ENCODE measurements at regions not wholly inside any gene's neighbourhood (a gene's known extent, or its start where the extent isn't known, plus 50 kb on each side); places are given as distances from the start of the nearest gene placed in this dataset.

GRCh38 chr15:45743426-45744235 lies 108.8 kb downstream of the SQOR start:
- DNase-seq, result no peak

GRCh38 chr15:45744236-45744589 lies 109.4 kb downstream of the SQOR start:
- no peak for DNase-seq

DNA sequence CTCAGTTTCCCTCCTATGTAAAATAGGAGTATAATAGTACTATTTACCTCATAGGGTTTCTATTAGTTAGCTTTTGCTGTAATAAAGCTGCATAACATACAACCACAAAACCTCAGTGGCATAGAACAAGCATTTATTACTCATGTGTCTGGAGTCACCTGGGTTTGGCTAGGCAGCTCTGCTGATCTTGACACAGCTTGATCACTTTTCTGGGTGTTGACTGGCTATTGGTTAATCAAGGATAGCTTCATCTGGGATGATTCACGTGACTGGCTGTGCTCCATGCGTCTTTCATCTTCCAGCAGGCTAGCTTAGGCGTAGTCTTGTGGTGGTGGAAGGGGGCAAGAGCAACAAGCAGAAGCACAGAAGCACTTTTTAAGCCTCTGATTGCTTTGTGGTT lies 112.6 kb downstream of the SQOR start:
- DNase-seq, result no peak

- no peak for DNase-seq
Observed at GRCh38 chr15:45751629-45752028, 116.8 kb downstream of the SQOR start.

- no peak for DNase-seq
Observed at GRCh38 chr15:45759936-45760335, 125.1 kb downstream of the SQOR start.

DNA sequence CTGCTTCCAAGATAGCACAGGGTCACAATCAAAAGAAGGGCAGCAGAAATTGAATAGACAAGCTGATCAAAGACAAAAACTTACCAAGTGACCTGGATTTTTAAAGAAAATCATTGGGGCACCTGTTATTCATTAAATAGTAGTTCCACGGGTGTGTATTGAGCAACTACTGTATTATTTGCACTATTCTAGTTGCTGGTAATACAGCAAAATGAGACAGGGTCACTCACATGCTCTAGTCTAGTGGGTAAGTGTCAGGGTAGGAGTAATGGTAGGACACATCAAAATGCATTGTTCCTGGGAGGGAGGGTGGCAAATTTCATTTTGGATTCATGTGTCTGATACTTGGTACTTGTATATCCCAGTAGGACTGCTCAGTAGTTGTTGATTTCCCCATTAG lies 127.9 kb downstream of the SQOR start:
- no peak for DNase-seq

- DNase-seq, result no peak
Observed at GRCh38 chr15:45763170-45763869, 128.5 kb downstream of the SQOR start.

- no peak for DNase-seq
Observed at GRCh38 chr15:45773149-45773548, 138.3 kb downstream of the SQOR start.

- DNase-seq, result no peak
Observed at GRCh38 chr15:45776772-45777171, 141.9 kb downstream of the SQOR start.

DNA sequence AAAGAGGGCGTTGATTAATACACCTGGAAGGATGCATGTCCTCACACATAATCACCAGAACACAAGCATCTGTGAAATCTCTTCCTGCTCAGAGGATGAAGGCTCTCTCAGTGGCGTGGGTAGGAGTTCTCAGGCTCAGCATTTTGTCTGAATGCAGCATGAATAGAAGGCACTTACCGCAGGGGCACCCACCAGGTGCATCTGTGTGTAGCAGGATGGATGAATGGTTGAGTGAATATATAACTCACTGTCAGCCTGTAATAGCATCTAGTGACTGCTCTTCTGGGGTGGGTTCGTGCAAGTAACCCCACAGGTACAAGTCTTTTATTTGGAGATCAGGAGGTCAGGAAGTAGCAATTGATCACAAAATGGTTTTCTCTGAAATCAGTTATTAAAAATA lies 143.0 kb downstream of the SQOR start:
- DNase-seq, result no peak

GRCh38 chr15:45780352-45780751 lies 145.5 kb downstream of the SQOR start:
- DNase-seq, result no peak

DNA sequence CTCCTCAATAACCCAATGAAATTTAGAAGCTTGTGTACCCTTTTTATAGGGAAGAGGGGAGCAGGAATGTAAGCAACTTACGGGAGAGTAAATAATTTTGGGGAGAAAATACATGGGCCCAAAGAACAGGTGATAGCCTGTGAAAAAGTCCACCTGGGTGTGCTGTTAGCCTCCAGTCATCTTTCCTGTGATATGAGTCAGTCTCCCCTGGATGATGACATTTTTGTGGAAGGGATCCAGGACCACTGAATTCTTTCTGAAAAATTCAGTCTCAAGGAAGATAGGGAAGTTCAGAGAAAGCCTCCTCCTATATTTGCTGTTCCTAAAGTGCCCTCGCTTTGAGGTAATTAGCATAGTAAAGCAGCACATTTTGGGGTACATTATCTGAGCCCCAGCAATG lies 149.8 kb downstream of the SQOR start:
- DNase-seq, result no peak

- no peak for DNase-seq
Observed at GRCh38 chr15:45785897-45786296, 151.1 kb downstream of the SQOR start.

- no peak for DNase-seq
Observed at GRCh38 chr15:45790325-45790943, 155.6 kb downstream of the SQOR start.

GRCh38 chr15:45794304-45794703 lies 159.5 kb downstream of the SQOR start:
- DNase-seq, result no peak

- no peak for DNase-seq
Observed at GRCh38 chr15:45794712-45795439, 160.0 kb downstream of the SQOR start.

GRCh38 chr15:45795440-45796069 lies 160.7 kb downstream of the SQOR start:
- no peak for DNase-seq

- no peak for DNase-seq
Observed at GRCh38 chr15:45796433-45796832, 161.6 kb downstream of the SQOR start.

DNA sequence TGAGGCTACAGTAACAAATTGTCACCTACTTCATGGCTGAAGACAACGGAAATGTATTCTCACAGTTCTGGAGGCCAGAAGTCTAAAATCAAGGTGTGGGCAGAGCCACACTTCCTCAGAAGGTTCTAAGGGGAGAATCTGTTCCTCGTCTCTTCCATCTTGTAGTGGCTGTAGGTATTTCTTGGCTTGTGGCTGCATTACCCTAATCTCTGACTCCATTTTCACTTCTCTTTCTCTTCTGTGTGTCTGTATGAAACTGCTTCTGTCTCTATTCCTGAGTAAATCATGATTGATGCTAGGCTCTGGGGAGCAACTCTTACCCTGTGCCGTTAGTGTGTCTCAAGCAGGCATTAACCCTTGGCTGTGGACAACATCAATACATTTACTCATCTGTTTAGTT lies 164.7 kb downstream of the SQOR start:
- DNase-seq, result no peak

- DNase-seq, result no peak
Observed at GRCh38 chr15:45801543-45801942, 166.7 kb downstream of the SQOR start.

DNA sequence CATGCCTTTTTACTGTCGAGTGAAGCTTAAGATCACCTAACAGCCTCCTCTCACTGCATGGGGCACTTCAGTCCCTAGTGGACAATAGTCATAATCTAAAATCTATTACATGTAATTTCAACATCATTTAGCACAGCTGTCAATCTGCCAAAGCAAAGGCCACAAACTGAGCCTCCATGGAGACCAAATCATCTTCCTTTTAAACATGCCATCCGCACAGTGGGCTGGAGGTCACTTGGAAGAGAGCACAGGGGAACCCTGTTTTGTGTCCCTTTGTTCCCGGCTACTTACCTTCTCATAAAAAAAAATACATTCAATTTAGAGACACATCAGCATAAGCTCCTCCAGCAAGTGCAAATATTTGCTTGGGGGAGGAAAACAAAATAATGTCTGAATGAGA lies 167.3 kb downstream of the SQOR start:
- no peak for DNase-seq

GRCh38 chr15:45804028-45804427 lies 169.2 kb downstream of the SQOR start:
- DNase-seq, result no peak

DNA sequence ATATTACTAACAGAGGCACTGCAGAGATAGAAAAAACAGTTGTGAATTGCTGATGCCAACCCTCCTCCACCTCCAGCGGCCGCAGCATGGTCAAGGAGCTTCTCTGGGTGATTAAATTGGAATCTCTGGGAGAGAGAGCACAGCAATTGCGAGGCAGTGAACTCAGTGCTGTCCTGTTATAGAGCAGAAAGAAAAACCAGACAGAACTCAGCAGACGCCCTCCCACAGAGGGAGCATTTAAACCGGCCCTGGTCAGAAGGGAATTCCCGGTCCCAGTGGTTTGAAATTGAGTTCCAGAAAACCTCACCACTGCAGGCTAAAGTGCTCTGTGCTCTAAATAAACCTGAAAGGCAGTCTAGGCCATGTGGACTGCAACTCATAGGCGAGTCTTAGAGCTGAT lies 175.4 kb downstream of the SQOR start:
- DNase-seq, result no peak

All from activated CD4-positive, alpha-beta T cell treated with anti-CD3 and anti-CD28 coated beads for 1 hour (primary cell).